ENCODE measurements at regions not wholly inside any gene's neighbourhood (a gene's known extent, or its start where the extent isn't known, plus 50 kb on each side); places are given as distances from the start of the nearest gene placed in this dataset.

- no peak for TF ChIP-seq CTCF (conservative IDR thresholded peaks at IDR 0.05 in 1 of 2, IDR thresholded peaks at IDR 0.05 in 1 of 2; ENCODE audit: low read depth in 1 of 2, low read length in 2 of 2)
- no peak for TF ChIP-seq EZH2 (IDR thresholded peaks at IDR 0.05; ENCODE audit: low read length, missing control alignments)
Observed at GRCh38 chr12:105503619-105504018, 173.1 kb downstream of the C12orf75 start.

All from fibroblast of lung (primary cell).